SK-N-SH (cell line): ENCODE measurements at regions not wholly inside any gene's neighbourhood (a gene's known extent, or its start where the extent isn't known, plus 50 kb on each side); places are given as distances from the start of the nearest gene placed in this dataset.

Experiments
- CTCF ChIP-seq: fragments of 200-600 bp; sonication (generic); IDR thresholded peaks from 2 replicates; pipeline ENCODE4 v1.6.1; 2017; ENCODE audit warnings: antibody characterized with exemption, mild to moderate bottlenecking, moderate library complexity
- JUND ChIP-seq: IDR thresholded peaks from 2 replicates; pipeline ENCODE4 v1.4.0; 2012
- MAX ChIP-seq: IDR thresholded peaks from 2 replicates; pipeline ENCODE4 v1.4.0; 2012; ENCODE audit warnings: low read depth

GRCh38 chr3:66642484-66642883, 141.7 kb upstream of the LRIG1 start:
- TF ChIP-seq JUND (no peak), CTCF (no peak), MAX (no peak)
